Neural progenitor cell (in vitro differentiated cells): ENCODE measurements at regions not wholly inside any gene's neighbourhood (a gene's known extent, or its start where the extent isn't known, plus 50 kb on each side); places are given as distances from the start of the nearest gene placed in this dataset.

Experiments used
- CTCF ChIP-seq: fragments of 200-600 bp; sonication (generic); IDR thresholded peaks from 2 replicates; pipeline ENCODE4 v1.5.1; 2017; ENCODE audit warnings: antibody characterized with exemption, mild to moderate bottlenecking
- EZH2 ChIP-seq: fragments of 200-600 bp; sonication (generic); IDR thresholded peaks from 2 replicates; pipeline ENCODE4 v1.6.1; 2017; ENCODE audit warnings: antibody characterized with exemption, mild to moderate bottlenecking, moderate library complexity
- EZH2phosphoT487 ChIP-seq: fragments of 200-600 bp; sonication (generic); IDR thresholded peaks from 2 replicates; pipeline ENCODE4 v1.6.1; 2017; ENCODE audit warnings: antibody characterized with exemption

DNA sequence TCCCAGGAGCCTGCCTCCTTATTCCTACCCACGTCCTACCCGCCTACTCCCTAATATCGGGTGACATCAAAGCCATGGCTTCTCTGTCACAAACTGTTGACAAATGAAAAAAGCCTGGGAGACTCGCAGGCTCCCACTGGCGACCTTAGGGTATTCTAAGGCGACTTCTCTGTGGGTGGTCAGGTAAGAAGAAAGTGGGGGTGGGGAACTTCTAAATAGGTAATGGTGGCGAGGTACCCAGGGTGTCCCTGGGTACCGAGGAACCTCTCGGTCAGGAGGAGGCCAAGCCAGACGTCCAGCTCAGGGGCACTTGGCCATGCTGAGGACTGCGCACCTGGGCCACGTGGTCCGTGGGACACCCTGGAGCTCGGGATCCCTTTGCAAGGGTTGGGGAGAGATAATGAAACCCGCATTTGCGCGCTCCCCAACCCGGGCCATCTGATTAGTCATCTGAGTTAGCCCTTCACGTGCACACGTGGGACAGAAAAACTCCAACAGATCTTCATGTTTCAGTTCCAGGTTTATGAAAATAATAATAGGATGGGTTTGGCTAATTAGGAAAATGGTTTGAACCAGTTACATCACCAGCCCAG lies 78.2 kb downstream of the NR2F2 start:
- TF ChIP-seq CTCF, result no peak
- no peak for TF ChIP-seq EZH2
- no peak for TF ChIP-seq EZH2phosphoT487
